Ascending aorta (tissue), 2 donors: ENCODE measurements at regions not wholly inside any gene's neighbourhood (a gene's known extent, or its start where the extent isn't known, plus 50 kb on each side); places are given as distances from the start of the nearest gene placed in this dataset.

Source experiments
- DNase-seq, 2 donors: peaks; one replicate each; pipeline ENCODE4 v3.0.0-alpha.2; 2019; ENCODE audit warnings: low spot score in 2 of 2
- H3K27ac ChIP-seq, 2 donors: fragments of 200-600 bp; sonication (generic); one replicate each; pipeline ENCODE4 v1.5.1; 2016 to 2017; ENCODE audit warnings: mild to moderate bottlenecking in 1 of 2
- H3K27me3 ChIP-seq: fragments of 200-600 bp; sonication (generic); one replicate; pipeline ENCODE4 v1.5.1; 2017
- H3K36me3 ChIP-seq, 2 donors: fragments of 200-600 bp; sonication (generic); one replicate each; pipeline ENCODE4 v1.5.1; 2016
- H3K4me1 ChIP-seq, 2 donors: fragments of 200-600 bp; sonication (generic); one replicate each; pipeline ENCODE4 v1.5.1; 2016 to 2017; ENCODE audit warnings: mild to moderate bottlenecking in 1 of 2
- H3K4me3 ChIP-seq, 2 donors: fragments of 200-600 bp; sonication (generic); one replicate each; pipeline ENCODE4 v1.5.1; 2016 to 2017; ENCODE audit warnings: mild to moderate bottlenecking in 1 of 2
- H3K9me3 ChIP-seq, 2 donors: fragments of 200-600 bp; sonication (generic); one replicate each; pipeline ENCODE4 v1.5.1; 2016
- intact Hi-C: fragments of 100-400 bp; cut with DNase I; formaldehyde crosslinking; loops from one replicate; pipeline ENCODE4 v1.15.1; 2023
- TF ChIP-seq, protein P1 (sequence below), 3 experiments: fragments of 200-600 bp in 2 of 3; fragments of 450-650 bp in 1 of 3; sonication (generic) in 2 of 3; IDR thresholded peaks; one replicate each; pipeline ENCODE4 v1.5.1; 2016 to 2019; ENCODE audit warnings: antibody characterized with exemption in 3 of 3, mild to moderate bottlenecking in 1 of 3, moderate library complexity in 1 of 3

DNA sequence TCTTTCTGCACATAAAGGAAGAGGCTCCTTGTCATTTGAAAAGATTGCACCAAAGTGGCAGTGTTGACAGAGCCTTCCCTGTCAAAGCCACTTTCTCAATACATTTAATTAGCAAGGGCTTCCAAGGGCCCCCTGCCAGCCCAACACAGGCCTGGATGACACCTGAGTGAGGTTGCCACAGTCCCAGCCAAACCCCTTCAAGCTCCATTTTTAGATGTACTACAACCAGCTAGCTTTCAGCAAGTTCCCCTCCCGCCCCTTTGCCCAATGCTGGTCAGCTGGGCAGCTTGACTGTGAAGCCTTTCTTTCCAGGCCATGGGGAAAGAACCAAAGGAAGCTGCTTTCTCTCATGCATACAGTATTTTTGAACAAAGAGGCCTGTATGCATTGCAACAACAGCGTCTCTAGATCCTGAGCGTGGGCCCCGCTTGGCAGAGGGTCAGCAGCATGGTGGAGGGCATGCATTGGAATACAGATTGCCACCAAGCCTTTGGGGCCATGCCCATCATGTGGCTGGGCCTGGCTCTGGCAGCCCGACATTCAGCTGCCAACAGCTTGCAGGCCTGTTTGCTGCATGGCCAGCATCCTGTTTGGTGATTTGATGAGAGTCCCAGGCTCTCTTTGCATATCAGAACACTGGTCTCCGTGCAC, 261.1 kb upstream of the GATB start:
- intact Hi-C loops, result no loop called here
- H3K27ac ChIP-seq, result no peak overlapping the region
- no peak for DNase-seq
- H3K36me3 ChIP-seq, result no peaks in the 10 kb centered on the region
- no peaks in the 10 kb centered on the region for H3K27me3 ChIP-seq
- H3K4me1 ChIP-seq, result no peaks in the 10 kb centered on the region
- no peaks in the 10 kb centered on the region for H3K9me3 ChIP-seq
- H3K4me3 ChIP-seq, result no peak overlapping the region
- TF ChIP-seq, protein P1, sequence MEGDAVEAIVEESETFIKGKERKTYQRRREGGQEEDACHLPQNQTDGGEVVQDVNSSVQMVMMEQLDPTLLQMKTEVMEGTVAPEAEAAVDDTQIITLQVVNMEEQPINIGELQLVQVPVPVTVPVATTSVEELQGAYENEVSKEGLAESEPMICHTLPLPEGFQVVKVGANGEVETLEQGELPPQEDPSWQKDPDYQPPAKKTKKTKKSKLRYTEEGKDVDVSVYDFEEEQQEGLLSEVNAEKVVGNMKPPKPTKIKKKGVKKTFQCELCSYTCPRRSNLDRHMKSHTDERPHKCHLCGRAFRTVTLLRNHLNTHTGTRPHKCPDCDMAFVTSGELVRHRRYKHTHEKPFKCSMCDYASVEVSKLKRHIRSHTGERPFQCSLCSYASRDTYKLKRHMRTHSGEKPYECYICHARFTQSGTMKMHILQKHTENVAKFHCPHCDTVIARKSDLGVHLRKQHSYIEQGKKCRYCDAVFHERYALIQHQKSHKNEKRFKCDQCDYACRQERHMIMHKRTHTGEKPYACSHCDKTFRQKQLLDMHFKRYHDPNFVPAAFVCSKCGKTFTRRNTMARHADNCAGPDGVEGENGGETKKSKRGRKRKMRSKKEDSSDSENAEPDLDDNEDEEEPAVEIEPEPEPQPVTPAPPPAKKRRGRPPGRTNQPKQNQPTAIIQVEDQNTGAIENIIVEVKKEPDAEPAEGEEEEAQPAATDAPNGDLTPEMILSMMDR (IDR thresholded peaks at IDR 0.05), result no peak

GRCh38 chr4:152020073-152020472, 259.3 kb upstream of the GATB start:
- TF ChIP-seq, protein P1 (IDR thresholded peaks at IDR 0.05), result no peak
- no peak for DNase-seq
- Histone ChIP-seq H3K4me1 (no peaks in the 10 kb centered on the region), H3K36me3 (no peaks in the 10 kb centered on the region), H3K27ac (no peak overlapping the region), H3K4me3 (no peak overlapping the region), H3K27me3 (no peaks in the 10 kb centered on the region), H3K9me3 (no peaks in the 10 kb centered on the region)
- intact Hi-C loops, result no loop called here

DNA sequence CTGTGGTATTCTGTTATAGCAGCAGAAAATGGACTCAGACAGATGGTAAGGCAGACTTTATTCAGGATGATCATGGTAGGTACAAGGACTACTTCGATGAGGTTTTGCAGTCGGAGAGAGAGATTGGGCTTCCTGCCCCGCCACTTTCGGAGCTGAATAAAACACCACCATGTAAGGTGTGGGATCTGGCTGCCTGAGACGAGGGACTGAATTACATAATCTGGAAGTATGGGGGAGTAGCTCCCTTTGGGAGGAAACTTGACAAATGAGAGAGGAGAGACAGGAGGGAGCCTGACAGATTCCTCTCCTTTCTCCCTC, 255.5 kb upstream of the GATB start:
- Histone ChIP-seq H3K36me3 (no peaks in the 10 kb centered on the region), H3K4me1 (no peaks in the 10 kb centered on the region), H3K27ac (no peak overlapping the region), H3K9me3 (no peaks in the 10 kb centered on the region), H3K4me3 (no peak overlapping the region), H3K27me3 (no peaks in the 10 kb centered on the region)
- TF ChIP-seq, protein P1 (IDR thresholded peaks at IDR 0.05), result no peak
- intact Hi-C loops, result no loop called here
- no peak for DNase-seq

DNA sequence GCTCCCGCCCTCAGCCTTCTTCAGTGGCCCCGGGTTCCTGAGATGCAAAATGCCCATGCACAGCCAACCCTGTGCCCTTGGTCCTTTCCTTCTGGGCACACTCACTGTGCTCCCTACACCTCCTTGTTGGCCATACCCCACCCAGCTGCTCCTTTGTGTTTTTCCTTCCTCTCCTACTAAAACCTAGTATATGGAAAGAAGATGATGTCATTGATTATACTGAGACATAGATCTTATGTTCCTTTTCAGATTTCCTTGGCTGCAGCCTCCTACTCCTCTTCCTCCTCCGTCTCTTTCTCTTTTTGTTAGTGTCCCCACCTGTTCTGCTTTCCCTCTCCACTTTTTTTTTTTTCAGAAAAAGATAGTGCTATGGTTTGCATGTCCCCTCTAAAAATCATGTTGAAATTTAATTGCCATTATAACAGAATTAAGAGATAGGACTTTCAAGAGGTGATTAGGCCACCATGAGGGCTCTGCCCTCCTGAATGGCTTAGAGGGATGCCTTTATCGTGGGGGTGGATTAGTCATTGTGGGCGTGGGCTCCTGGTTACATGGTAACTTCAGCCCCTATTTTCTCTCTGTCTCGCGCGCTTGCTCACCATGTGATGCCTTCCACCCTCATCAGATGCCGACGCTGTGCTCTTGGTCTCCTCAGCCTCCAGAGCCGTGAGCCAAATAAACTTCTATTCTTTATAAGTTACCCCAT, 254.9 kb upstream of the GATB start:
- Histone ChIP-seq H3K36me3 (no peaks in the 10 kb centered on the region), H3K4me3 (no peak overlapping the region), H3K27ac (no peak overlapping the region), H3K27me3 (no peaks in the 10 kb centered on the region), H3K9me3 (no peaks in the 10 kb centered on the region), H3K4me1 (no peaks in the 10 kb centered on the region)
- no peak for DNase-seq
- TF ChIP-seq, protein P1 (IDR thresholded peaks at IDR 0.05), result no peak
- intact Hi-C loops, result no loop called here

GRCh38 chr4:152014280-152014679, 253.5 kb upstream of the GATB start:
- TF ChIP-seq, protein P1 (IDR thresholded peaks at IDR 0.05), result no peak
- H3K9me3 ChIP-seq, result no peaks in the 10 kb centered on the region
- no peaks in the 10 kb centered on the region for H3K27me3 ChIP-seq
- no peak overlapping the region for H3K27ac ChIP-seq
- no peak overlapping the region for H3K4me3 ChIP-seq
- H3K36me3 ChIP-seq, result no peaks in the 10 kb centered on the region
- intact Hi-C loops, result no loop called here
- no peak for DNase-seq
- H3K4me1 ChIP-seq, result no peaks in the 10 kb centered on the region
